NCI-H146 treated with DMSO at 0.1 percent for 48 hours (cell line): ENCODE measurements at regions not wholly inside any gene's neighbourhood (a gene's known extent, or its start where the extent isn't known, plus 50 kb on each side); places are given as distances from the start of the nearest gene placed in this dataset.
"Not testable (repeated sequence)": the region's sequence is repeated elsewhere in the genome, so short reads cannot be mapped to it uniquely, and the experiment has no call there.

Experiments used
- DNase-seq: peaks from one replicate; lab custom pipeline; 2025; ENCODE audit not compliant: unreplicated experiment; lab: John Stamatoyannopoulos, UW

- no peak for DNase-seq
Observed at GRCh38 chr13:24931450-24932251, 164.3 kb upstream of the PABPC3 start.

GRCh38 chr13:24933106-24934023 lies 162.6 kb upstream of the PABPC3 start:
- not testable (repeated sequence) for DNase-seq

GRCh38 chr13:24934024-24934385 lies 161.9 kb upstream of the PABPC3 start:
- not testable (repeated sequence) for DNase-seq

- DNase-seq, result no peak
Observed at GRCh38 chr13:24938966-24939365, 157.0 kb upstream of the PABPC3 start.

- DNase-seq, result not testable (repeated sequence)
Observed at GRCh38 chr13:24941023-24941713, 154.8 kb upstream of the PABPC3 start.

GRCh38 chr13:24943136-24943535 lies 152.8 kb upstream of the PABPC3 start:
- no peak for DNase-seq

- not testable (repeated sequence) for DNase-seq
Observed at GRCh38 chr13:24944073-24944472, 151.9 kb upstream of the PABPC3 start.

- not testable (repeated sequence) for DNase-seq
Observed at GRCh38 chr13:24948977-24949376, 147.0 kb upstream of the PABPC3 start.

GRCh38 chr13:24950611-24951010 lies 145.3 kb upstream of the PABPC3 start:
- not testable (repeated sequence) for DNase-seq

- DNase-seq, result not testable (repeated sequence)
Observed at GRCh38 chr13:24967970-24968369, 128.0 kb upstream of the PABPC3 start.

- not testable (repeated sequence) for DNase-seq
Observed at GRCh38 chr13:24968416-24968815, 127.5 kb upstream of the PABPC3 start.

GRCh38 chr13:24973102-24973501 lies 122.8 kb upstream of the PABPC3 start:
- DNase-seq, result not testable (repeated sequence)

GRCh38 chr13:24981181-24981803 lies 114.6 kb upstream of the PABPC3 start:
- not testable (repeated sequence) for DNase-seq

- DNase-seq, result no peak
Observed at GRCh38 chr13:24982333-24982999, 113.5 kb upstream of the PABPC3 start.

GRCh38 chr13:24983094-24983493 lies 112.8 kb upstream of the PABPC3 start:
- DNase-seq, result no peak

- DNase-seq, result no peak
Observed at GRCh38 chr13:24984134-24984533, 111.8 kb upstream of the PABPC3 start.

- DNase-seq, result no peak
Observed at GRCh38 chr13:24985107-24985506, 110.8 kb upstream of the PABPC3 start.

- DNase-seq, result no peak
Observed at GRCh38 chr13:24985896-24986295, 110.0 kb upstream of the PABPC3 start.

- DNase-seq, result no peak
Observed at GRCh38 chr13:24986826-24987225, 109.1 kb upstream of the PABPC3 start.

GRCh38 chr13:24989959-24990358 lies 106.0 kb upstream of the PABPC3 start:
- DNase-seq, result not testable (repeated sequence)
